HG02678 (cell line): ENCODE measurements at regions not wholly inside any gene's neighbourhood (a gene's known extent, or its start where the extent isn't known, plus 50 kb on each side); places are given as distances from the start of the nearest gene placed in this dataset.
"Not testable (repeated sequence)": the region's sequence is repeated elsewhere in the genome, so short reads cannot be mapped to it uniquely, and the experiment has no call there.

Experiments used
- ATAC-seq: cut with Tn5 transposase; IDR thresholded peaks from one replicate; pipeline ENCODE4 v1.9.1; 2021; ENCODE audit warnings: mild to moderate bottlenecking, moderate library complexity; ENCODE audit not compliant: unreplicated experiment

DNA sequence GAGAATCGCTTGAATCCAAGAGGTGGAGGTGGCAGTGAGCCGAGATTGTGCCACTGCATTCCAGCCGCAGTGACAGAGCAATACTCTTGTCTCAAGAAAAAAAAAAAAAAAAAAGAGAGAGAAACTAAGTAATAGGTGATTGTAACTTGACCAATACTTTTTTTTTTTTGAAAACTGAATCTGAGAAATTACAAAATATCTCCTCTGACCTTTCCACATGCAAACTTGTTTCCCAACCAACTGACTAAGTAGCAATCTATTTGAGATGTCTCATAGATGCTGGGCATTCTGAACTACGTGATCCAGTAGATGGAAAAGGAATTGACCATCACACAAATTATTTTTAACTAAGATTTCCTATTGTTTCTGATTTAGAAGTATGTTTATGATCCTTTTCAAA is 407.3 kb upstream of the CHORDC1 start:
- no peak for ATAC-seq

DNA sequence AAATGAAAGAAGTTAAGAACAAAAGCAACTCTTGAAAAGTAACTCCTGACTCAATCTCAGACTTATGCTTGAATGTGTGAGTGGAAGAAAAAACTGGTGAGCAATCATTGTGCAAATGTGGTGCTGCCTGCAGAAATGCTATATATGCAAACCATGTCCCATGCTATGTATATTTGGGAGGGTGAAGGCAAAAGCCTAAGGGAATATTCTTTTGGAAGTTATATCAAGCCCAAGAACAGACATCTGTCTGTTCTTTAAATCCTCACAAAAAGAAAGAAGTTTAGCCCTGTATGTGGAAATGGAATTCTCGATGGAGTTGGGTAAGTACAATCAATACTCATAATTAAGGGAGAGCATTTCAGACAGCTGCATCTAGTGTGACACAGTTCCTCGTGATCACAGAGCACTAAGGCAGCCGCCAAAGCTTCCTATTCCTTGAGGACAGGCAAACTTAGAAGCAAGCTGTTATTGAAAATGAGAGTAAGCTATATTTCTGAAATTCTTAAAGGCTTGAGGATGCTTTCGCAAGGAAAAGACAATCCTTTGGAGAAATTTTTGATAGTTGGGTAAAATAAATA is 406.5 kb upstream of the CHORDC1 start:
- ATAC-seq, result no peak

DNA sequence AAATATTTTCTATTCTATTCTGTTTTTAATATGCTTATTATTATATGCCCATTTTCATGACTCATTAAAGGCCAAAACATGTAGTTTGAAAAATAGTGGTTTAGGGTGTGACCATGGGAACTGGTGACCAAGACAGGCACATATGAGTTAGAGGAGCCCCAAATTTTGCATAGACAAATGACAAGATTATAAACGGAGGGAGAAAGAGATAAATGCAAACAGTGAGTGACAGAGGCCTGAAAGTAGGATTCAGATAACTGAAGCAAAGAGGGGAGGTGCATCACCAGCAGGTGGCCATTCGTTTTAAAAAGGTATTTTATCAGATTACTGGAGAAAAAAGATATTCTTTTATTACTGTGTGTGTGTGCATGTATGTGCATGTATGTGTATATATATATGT is 391.5 kb upstream of the CHORDC1 start:
- no peak for ATAC-seq

DNA sequence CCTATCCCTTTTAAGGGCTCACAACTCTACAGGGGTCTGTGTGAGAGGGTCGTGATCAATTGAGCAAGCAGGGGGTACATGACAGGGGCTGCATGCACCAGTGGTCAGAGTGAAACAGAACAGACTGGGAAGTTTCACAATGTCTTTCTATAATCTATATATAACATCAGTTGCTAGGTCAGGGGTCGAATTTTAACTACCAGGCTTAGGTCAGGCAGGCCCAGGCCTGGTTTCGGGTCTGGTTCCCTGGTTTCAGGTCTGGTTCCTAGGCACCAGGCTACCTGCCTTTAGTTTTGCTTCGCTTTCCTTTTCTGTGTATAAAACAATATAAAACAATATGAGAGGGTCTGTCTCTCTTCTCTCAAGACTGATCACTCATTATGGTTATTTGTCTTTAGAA is 390.2 kb upstream of the CHORDC1 start:
- not testable (repeated sequence) for ATAC-seq

DNA sequence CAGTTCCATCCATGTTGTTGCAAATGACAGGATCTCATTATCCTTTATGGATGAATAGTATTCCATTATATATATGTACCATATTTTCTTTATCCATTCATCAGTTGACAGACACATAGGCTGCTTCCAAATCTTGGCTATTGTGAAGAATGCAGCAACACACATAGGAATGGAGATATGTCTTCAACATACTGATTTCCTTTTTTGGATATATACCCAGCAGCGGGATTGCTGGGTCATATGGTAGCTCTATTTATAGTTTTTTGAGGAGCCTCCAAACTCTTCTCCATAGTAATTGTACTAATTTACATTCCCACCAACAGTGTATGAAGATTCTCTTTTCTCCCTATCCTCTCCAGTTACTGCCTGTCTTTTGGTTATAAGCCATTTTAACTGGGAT is 383.9 kb upstream of the CHORDC1 start:
- no peak for ATAC-seq

DNA sequence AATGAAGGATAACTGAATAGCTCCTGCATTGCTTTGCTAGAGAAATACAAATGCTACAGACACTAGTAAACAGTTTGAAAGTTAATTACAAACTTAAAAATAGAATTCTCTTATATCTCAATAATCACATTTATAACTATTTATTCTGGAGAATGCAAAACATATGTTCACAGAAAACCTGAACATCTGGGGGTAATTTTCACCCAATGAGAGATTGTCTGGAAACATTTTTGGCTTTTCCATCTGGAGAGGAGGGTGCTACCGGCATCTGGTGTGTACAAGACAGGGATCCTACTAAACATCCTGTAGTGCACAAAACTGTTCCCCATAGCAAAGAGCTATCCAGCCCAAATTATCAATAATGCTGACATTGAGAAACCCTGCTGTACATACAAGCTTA is 378.4 kb upstream of the CHORDC1 start:
- no peak for ATAC-seq

DNA sequence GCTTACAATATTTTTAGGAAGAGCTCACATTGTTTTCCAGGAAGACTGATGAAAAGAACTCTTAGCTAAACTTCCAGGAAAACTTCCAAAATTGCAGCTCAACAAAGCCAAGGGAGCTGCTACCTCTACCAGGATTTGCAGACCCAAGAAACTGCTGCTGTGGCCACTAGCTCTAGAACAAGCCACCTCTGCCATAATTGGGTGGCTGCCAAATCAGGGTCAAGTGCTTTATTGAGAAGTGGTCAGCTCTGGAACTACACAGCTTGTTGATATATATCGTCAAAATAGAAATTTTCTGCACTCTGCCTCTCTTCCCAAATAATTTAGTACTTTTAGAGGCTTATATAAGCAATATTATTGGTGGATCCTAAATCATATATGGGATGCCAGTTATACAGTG is 371.8 kb upstream of the CHORDC1 start:
- ATAC-seq, result no peak

DNA sequence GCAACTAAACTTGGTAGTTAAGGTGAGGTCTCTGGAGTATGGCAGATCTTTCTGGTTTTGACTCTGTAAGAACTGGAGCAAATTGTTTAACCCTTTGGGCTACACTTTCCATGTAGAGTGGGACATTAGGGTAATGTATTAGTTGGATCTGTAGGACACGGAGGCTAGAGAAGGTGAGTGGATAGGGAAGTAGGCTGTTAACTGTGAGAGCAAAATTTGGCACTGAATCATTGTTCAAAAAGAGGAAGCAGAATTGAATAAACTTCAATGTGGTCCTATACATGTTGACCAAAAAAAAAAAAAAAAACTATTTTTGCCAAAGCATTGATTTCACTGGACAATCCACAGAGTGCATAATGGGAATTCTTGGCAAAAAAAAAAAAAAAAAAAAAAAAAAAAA is 370.2 kb upstream of the CHORDC1 start:
- ATAC-seq, result no peak

DNA sequence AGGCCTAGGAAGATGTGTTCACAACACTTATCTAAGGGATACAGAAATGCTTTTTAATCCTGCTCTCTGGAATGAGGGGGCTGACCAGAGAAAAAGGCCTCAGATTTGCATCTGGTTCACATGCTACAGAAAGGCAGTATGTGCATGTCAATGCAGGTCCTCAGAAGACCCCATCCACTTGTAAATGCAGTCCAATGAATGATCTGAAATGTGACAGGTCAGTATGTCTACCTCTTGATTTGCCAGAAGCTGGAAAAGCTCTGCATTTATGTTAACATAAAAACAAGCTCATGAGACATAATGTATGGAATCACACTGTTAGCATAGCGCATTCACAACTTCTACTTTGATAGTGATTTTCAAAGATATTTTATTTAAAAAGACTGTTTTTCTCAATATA is 367.4 kb upstream of the CHORDC1 start:
- no peak for ATAC-seq

DNA sequence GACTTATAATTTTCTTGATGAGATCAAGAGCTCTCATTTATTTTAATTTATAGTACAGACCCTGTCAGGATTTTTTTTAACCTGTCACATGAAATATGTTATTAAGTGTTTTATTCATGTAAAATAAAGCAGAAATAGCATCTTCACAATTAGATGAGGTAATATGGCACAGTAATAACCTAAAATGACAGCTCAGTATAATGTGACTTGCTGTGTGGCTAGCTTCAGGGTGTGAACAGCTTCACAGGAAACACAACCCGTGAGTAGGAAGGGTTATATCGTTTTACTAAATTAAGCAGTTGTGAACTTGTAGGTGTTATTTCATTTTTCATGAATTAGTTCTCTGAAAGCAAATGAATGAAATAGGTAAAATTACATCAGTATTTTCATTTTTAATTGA is 366.9 kb upstream of the CHORDC1 start:
- ATAC-seq, result no peak

DNA sequence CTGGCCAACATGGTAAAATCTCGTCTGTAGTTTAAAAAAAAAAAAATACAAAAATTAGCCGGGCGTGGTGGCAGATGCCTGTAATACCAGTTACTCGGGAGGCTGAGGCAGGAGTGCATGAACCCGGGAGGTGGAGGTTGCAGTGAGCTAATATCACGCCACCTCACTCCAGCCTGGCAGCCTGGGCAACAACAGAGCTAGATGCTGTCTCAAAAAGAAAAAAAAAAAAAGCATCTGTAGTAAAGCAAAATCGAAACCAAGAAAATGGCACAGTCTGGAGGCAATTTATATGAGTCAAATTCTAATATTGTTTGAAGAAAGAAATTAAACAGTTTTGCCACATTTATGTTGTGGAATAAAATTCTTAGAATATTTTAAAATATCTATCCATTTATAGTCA is 365.0 kb upstream of the CHORDC1 start:
- no peak for ATAC-seq

DNA sequence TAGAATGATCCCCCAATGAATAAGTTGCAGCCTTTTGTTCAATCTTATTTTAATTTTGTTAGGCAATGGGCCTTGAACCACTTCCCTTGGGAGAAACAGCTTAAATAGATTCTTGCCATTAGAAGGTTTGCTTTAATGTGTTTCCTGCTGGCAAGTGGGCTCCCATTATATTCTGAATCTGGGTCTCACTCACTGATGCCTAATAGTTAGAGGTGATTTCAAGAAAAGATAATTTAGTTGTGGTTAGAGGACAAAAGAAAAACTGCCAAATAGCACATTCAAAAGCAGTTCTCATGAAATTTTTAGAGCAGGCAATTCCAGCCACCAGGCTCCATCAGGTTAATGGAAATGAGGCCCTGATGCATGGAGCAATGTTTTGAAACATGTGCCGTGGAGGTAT is 362.6 kb upstream of the CHORDC1 start:
- ATAC-seq, result no peak

DNA sequence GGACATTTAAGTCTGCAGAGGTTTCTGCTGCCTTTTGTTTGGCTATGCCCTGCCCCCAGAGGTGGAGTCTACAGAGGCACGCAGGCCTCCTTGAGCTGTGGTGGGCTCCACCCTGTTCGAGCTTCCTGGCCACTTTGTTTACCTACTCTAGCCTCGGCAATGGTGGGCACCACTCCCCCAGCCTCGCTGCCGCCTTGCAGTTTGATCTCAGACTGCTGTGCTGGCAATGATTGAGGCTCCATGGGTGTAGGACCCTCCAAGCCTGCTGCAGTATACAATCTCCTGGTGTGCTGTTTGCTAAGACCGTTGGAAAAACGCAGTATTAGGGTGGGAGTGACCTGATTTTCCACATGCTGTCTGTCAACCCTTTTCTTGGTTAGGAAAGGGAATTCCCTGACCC is 360.1 kb upstream of the CHORDC1 start:
- ATAC-seq, result not testable (repeated sequence)

DNA sequence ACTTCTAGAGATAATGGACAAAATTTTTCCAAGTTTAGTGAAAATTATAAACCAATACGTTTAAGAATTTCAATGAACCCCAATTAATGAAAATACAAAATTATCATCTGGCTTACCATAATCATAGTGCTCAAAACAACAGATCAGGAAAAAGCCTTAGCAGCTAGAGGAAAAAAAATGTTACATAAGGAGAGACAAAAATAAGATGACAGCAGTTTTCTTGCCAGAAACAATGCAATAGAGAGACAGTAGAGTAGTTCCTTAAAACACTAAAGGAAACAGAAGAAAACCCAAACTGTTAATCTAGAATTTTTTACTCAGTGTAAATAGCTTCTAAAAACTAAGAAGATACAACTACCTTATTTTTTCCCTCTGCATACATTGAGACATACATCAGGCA is 341.7 kb upstream of the CHORDC1 start:
- ATAC-seq, result no peak

DNA sequence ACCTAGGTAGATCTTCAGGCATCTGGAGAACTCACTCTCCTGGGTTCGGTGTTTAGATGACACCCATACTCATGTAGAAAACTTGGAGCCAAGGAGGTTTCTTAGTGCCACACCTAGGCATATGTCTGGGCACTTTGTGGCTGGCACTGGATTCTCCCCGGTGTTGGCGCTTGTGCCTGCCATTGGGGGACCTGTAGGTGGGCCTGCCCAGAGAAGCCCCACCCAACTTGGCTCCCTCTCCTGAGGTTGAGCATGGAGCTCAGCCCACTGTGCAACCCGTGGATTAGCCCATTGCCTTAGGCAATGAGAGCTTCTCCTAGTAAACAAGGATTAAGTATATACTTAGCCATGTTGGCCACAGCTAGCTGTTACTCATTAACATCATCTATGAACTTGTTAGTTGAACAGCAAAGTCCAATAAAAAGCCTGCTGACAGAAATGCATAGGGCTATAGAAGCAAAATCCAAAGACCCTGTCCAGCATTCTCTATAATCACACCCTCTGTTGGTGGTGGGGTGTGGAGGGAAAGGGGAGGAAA is 335.5 kb upstream of the CHORDC1 start:
- ATAC-seq, result no peak

DNA sequence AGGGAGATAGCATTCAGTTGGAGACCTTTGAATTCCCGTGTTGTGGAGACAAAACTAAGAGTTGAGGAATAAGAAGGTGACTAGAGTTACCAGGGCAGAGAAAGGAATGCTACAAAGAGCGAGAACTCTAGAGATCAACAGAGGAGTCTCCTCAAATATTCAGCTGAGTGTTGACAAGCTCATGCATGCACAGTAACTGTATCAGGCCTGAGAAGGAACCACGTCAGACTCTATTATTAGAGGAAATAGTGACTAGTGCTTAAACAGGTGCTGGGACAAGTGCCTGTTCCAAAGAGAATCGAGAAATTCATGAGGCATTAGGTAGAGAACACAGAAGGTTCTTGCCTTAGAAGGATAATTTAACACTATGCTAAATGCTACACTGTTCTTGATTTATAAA is 333.8 kb upstream of the CHORDC1 start:
- ATAC-seq, result no peak

DNA sequence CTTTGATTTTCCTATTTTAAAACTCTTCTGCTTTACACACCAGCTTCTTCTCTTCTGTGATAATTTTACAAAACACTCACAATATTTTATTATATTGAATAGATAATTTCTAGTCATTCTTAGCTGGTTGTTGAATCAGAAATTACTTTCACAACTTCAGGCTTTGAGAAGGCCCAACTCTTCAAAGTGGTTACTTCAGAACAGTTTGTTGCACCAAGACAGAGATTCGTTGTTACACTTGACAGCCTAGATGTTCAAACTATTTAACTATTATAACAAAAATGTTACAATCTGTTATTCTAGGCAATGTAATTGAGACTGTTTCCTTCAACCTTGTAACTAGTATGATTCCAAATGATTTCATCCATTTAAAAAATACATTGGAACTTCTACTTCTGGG is 333.2 kb upstream of the CHORDC1 start:
- ATAC-seq, result no peak

DNA sequence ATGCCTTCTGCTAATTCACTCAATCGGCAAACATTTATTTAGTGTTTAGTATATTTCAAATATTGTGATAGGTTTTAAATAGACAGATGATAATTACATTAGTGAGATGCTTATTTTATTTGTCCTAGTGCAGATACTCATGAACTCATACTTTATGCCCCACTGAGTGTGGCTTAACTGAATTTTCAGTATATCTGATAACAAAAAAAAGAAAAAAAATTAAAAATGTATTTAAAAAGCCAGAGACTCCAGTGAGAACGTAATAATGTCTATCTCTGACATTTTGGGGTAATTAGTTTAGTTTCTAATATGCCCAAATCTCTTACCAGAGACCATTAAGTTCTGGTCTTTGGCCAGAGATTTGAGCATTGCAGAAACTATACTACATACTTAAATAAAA is 332.6 kb upstream of the CHORDC1 start:
- no peak for ATAC-seq

DNA sequence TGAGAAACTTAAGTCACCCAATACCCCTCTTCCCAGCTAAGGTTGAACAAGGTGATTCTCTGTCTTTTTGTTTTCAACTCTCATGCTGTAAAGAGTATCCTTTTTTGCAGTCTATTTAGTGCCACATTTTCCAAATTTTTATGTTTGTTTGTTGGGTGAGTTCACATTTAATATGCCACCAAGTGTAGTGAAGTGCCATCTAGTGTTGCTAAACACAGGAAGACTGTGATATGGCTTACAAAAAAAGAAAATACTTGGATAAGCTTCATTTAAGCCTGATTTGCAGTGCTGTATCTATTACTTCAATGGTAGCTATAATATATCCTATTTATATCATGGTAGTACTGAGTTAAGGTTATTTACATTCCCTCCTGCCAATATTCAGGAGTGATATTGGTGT is 319.2 kb upstream of the CHORDC1 start:
- no peak for ATAC-seq

DNA sequence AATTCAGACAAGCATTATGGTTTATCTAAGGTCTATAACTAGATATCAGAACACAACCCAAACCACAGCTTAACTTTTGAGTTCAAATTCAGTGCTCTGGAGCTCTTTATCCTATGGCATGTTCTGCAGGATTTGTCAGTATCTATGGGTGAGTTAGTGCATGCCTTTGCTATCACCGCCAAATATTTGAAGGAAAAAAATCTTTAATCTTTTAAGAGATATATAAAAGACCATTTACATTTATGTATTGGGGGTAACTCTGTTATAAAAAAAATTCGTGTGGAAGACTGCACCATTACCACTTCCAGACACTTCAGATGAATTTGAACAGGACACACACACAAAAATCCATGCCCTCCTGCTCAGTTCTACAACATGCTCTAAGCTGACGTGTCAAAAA is 313.5 kb upstream of the CHORDC1 start:
- no peak for ATAC-seq

DNA sequence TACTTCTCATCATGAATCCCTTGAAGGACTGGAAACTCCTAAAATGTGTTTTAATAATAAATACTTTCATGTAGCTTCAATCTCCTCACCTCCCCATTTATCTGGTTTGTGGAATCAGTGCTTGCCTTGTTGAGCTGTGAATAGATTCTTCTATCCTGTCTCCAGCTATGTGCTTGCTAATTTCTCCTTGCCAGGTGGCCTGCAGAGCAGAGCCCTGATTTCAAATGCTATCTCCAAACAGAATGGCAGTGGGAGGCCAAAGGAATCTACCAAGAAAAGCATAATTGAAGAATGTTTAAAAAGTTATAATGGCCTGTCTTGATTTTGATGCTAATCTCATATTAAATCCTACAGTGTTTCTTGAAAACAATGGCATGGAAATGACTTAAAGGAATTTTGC is 309.3 kb upstream of the CHORDC1 start:
- ATAC-seq, result no peak

DNA sequence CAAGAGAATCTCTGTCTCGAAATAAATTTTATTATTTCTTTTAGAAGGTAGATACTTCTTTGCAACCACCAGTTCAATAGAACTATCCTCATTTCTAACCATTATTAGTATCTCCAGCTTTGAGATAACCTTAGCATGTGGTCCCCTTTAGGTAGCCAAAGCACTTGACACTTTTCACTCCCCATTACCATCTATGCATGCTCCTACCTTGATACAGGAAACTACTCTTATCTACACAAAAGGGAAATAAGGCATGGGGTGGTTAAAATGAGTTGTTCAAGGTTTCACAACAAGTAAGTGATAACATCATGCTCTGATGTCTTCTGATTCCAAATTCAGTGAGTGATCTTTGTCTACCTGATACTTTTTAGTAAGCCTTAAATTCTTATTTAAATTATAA is 308.2 kb upstream of the CHORDC1 start:
- ATAC-seq, result no peak

DNA sequence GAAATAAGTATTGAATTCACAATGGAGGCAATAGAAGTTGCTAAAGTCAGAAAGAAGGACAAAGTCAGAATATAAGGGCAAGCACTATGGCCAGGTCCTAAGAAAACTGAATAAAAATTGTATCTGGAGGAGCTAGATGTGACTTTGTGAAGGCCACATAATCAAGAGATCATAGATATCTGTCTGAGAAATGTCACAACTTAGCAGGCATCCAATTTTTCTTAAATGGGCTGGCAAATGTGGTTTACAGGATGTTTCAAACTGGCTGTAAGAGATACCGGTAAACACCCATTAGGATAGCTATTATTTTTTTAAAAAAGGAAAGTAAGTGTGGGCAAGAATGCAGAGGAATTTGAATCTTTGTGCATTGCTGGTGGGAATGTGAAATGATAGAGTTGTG is 303.1 kb upstream of the CHORDC1 start:
- no peak for ATAC-seq
